ENCODE measurements at regions not wholly inside any gene's neighbourhood (a gene's known extent, or its start where the extent isn't known, plus 50 kb on each side); places are given as distances from the start of the nearest gene placed in this dataset.
"Not testable (repeated sequence)": the region's sequence is repeated elsewhere in the genome, so short reads cannot be mapped to it uniquely, and the experiment has no call there.

DNA sequence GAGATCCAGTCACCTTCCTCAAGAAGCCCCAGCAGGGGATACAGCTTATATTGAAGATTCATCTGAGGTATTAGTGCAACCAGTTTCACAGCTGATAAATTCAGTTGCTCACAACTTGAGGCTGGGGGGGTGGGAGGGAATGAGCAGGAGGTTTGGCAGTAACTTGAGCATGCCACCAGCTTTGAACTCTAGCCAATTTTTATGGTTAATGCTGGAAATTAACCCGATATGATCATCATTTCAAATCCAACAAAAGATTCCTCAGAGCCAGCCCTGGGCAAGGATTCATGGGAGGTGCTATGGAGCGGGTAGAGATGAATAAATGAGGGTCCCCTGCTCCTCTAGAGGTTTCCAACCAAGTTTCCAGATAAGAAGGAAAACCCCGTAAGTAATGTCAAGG is 73.1 kb upstream of the HES1 start:
- DNase-seq (ENCODE audit: low read depth in 2 of 2), result no peak

DNA sequence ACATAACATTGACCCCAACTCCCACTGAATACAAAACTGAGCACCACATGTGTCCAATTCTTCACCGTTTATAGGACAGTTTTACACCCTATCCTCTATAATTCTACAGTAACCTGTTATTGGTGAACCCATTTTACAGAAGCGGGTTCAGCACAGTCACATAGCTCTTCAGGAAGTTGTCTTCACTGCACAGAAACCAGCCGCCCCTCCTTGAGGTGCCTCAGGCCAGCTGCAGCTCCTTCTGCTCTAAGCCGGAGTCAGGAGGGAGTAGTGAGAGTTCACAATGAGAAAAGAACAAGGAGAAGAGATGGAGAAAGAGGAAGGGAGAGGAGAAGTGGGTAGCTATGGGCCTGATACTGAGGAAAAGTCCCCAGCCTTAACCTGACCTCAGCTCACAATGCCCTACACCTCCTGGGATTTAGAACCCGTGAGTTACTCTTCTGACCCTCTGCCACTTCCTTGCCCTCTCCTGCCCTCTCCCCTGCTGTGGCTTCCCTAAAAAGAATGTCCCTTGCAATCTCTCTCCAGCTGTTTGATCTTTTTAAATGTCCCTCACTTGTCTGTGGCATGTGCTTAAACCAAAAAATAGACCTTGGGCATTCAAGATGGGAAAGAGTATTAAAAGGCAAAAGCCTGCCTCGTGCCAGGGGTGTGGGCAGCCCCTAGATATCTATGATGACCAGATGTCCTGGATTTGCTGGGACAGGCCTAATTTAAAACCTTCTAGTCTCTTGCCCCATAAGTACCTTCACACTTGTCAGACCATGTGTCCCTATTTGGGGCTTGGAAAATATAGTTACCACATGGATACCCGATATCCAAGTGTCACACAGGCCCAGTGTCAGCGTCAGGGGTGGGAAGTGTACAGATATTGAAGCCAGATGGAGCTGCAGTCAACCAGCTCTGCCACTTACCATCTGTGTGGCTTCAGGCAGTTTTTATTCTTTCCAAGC is 71.3 kb upstream of the HES1 start:
- no peak for DNase-seq (ENCODE audit: low read depth in 2 of 2)

GRCh38 chr3:194067327-194067726 is 68.6 kb upstream of the HES1 start:
- not testable (repeated sequence) for DNase-seq (ENCODE audit: low read depth in 2 of 2)

DNA sequence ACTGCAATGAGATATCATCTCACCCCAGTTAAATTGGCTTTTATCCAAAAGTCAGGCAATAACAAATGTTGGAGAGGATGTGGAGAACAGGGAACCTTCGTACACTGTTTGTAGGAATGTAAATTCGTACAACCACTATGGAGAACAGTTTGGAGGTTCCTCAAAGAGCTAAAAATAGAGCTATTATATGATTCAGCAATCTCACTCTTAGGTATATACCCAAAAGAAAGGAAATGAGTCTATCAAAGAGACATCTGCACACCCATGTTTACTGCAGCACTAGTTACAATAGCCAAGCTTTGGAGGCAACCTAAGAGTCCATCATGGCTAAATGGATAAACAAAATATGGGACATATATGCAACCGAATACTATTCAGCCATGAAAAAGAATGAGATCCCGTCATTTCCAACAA is 68.0 kb upstream of the HES1 start:
- DNase-seq (ENCODE audit: low read depth in 2 of 2), result no peak

- DNase-seq (ENCODE audit: low read depth in 2 of 2), result no peak
Observed at GRCh38 chr3:194069421-194070219, 66.3 kb upstream of the HES1 start.

GRCh38 chr3:194070220-194070633 is 65.7 kb upstream of the HES1 start:
- no peak for DNase-seq (ENCODE audit: low read depth in 2 of 2)

GRCh38 chr3:194070634-194071409 is 65.1 kb upstream of the HES1 start:
- DNase-seq (ENCODE audit: low read depth in 2 of 2), result peak; percentile 74 to 76

GRCh38 chr3:194072097-194072428 is 63.9 kb upstream of the HES1 start:
- DNase-seq (ENCODE audit: low read depth in 2 of 2), result no peak

DNA sequence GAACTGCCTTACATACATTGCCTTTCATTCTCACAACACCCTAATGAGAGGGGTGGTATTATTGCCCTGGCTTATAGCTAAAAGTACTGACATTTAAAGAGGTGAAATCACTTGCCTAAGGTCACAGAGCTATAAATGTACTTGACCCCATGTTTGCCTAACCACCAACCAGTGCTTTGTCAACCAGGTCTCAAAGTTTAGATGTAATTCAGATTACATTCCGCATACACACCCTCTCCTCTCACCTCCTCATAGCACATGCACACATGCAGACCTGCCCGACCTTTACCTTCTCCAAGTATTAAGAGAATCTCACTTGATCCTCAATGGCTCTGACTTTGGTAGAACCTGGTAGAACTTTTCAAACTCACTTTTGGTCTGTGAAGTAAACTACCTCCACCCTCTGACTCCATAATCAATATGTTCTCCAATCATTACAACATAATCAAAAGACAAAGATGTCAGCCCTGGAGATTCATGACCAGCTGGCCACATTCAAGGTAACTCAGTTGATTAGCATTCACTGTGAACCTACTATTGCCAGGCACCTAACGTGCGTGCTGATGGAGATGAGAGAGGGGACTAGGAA is 63.2 kb upstream of the HES1 start:
- no peak for DNase-seq (ENCODE audit: low read depth in 2 of 2)

DNA sequence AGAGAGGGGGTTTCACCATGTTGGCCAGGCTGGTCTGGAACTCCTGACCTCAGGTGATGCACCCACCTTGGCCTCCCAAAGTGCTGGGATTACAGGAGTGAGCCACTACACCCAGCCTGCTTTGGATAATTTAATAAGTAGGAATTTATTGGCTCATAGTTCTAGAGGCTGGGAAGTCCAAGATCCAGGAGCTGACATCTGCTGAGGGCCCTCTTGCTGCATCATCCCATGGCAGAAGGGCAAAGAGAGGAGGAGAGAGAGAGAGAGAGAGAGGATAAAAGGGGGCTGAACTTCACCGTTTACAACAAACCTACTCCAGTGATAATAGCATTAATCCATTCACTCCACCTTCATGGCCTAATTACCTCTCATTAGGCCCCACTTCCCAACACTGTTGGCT is 62.0 kb upstream of the HES1 start:
- no peak for DNase-seq (ENCODE audit: low read depth in 2 of 2)

DNA sequence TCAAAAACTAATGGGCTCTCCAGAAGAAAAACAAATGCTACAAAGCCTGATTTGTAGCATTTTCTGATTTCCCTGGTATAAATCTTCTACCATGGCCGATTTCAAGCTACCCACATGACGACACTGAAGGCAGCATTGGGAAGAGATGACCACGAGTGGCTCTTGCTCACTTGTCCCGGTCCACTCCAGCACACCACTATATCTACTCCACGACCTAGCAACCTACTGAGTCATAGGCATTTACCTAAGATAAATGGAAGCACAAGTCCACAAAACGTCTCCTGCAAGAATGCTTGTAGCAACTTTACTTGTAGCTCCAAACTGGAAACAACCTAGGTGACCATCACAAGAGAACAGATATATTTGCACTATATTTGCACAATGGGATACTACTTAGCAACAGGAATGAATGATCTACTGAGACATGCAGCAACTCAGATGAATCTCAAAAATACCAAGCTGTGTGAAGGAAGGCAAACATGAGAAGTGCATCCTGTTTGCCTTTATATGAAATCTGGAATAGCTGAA is 60.8 kb upstream of the HES1 start:
- no peak for DNase-seq (ENCODE audit: low read depth in 2 of 2)

DNA sequence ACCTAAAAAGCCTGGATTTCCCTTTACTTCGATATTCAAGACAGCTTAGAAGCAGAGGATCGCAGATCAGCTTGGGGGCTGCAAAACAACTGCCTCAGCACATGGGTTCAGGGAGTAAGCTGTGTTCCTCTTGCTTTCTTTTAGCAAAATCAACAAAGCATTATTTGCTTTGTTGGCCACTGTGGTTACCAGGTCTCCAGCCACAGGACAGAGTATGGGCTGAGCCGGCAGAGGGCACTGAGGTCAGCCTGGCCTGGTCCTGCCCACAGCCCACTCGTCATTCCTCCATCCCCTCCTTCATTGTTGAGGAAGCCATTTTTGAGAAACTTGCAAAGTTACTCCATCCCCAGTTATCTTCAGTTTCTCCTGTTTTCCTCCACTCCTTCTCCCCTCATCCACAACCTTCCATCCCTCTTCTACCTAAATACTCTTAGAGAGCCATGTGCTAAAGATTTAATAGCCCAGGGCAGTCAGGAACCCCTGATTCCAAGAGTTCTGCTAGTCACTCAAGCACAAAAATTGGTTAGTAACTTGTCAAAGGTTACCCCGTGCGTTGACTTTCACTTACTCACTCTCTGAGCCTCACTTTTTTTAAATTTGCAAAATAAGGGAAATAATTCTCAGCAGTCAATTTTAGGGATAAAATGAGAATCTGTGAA is 60.0 kb upstream of the HES1 start:
- DNase-seq (ENCODE audit: low read depth in 2 of 2), result no peak

GRCh38 chr3:194076475-194076874 is 59.5 kb upstream of the HES1 start:
- DNase-seq (ENCODE audit: low read depth in 2 of 2), result no peak

DNA sequence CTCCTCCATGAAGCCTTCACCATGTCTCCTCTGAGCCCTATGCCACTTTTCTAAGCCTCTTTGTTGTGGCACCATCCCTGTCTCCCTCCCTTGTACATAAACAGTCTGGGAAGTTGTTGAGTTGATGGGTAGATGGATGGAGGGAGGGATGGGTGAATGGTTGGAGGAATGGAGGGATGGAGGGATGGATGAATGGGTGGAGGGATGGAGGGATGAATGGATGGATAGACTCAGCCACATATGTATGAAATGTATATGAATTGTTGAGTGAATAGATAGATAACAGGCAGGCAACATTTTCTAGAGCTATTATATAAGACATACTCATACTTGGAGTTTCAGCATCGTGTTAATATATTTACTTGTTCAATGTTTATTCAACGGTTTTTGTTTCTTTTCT is 58.3 kb upstream of the HES1 start:
- DNase-seq (ENCODE audit: low read depth in 2 of 2), result no peak

GRCh38 chr3:194078045-194078821 is 57.7 kb upstream of the HES1 start:
- no peak for DNase-seq (ENCODE audit: low read depth in 2 of 2)

DNA sequence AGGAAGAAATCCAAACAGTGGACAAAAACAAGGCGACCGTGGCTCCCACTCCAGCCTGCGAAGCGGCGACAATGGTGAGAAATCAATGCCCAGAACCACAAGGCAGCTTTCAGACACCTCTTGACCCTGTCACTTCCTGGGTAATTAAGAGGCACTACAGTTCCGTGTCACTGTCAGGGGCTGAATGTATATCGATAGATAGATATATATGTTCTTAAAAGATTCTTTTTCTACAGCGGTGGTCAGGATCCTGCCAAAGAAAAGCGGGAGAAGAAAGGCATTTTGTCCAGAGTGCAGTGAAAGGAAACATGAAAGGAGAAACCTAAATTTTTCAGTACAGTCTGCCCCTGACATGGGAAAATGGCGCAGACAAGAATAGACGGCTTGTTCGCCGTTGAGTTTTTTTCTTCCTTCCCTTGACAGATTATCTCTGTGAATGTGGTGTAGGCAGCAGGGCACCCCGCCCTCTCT is 56.2 kb upstream of the HES1 start:
- no peak for DNase-seq (ENCODE audit: low read depth in 2 of 2)

DNA sequence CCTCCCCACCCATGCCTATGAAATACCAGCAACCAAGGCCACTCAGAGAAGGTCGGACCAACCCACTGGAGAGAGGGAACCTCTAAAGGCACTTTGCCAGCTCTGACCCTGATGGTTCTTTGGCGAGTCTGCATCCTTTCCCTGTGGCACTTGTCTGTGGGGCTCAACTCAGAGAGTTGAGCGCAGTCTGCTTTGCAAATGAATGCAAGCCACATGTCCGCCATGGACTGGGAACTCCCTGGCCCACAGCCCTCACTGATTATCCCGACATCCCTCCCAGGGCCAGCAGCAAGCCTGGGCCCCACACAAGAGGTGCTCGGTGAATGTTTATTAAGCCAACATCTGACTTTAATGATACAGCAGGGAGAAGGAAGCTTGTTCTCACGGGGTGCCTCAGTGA is 55.5 kb upstream of the HES1 start:
- DNase-seq (ENCODE audit: low read depth in 2 of 2), result no peak

DNA sequence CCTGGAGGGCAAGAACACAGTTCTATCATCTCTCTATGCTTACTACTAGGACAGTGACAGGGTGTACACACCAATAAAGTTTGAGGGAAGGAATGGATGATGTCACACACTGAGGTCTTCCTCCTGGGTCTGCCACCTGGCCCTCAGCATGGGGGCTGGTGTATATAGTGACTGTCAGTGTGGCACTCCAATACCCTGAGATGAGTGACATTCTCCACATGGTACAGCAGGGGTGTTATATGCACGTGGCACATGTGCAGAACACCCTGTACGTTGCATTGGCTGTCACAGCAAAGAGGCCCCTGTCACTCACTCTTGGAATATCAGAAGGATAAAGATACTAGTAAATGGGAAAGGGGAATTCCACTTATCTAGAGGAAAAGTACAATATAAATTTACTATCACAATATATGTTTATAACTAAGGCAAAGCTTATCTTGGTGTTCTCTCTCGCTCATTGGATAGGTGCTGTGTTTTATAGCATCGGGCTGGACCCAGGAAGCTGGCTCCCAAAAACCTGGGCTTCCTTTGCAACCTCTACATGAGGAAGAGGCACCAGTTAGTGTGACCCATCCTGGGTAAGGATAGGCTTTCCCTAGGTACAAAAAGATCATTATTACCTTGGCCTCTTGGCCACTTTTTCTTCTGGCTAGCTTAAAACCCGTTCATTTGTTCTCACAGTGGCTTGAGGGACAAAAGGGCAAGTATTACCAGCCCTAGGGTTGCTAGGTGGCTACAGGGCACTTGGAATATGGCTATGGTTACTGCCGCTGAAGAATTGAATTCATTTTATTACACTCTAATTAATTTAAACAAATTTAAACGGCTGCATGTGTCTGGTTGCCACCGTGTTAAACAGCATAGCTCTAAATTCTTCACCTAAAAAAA is 54.8 kb upstream of the HES1 start:
- no peak for DNase-seq (ENCODE audit: low read depth in 2 of 2)

GRCh38 chr3:194081826-194082225 is 54.1 kb upstream of the HES1 start:
- DNase-seq (ENCODE audit: low read depth in 2 of 2), result no peak
